A549 (cell line): ENCODE measurements at regions not wholly inside any gene's neighbourhood (a gene's known extent, or its start where the extent isn't known, plus 50 kb on each side); places are given as distances from the start of the nearest gene placed in this dataset.

Source experiments
- ATAC-seq, 2 experiments: fragments of 200-7000 bp in 1 of 2; fragments of >200 bp in 1 of 2; cut with Nextera tagmentation in 1 of 2; cut with Tn5 transposase in 1 of 2; 3 replicates each; pipeline versions ENCODE4 v1.8.0 to v1.9.1; 2018 to 2020; ENCODE audit warnings: mild to moderate bottlenecking in 1 of 2, moderate library complexity in 1 of 2
- CTCF ChIA-PET: fragments of 300-600 bp; sonication (Branson Sonifier 250); formaldehyde crosslinking; extraction: SDS; loops from one replicate; lab custom pipeline; 2021; ENCODE audit warnings: antibody characterized with exemption, inconsistent platforms; lab: Yijun Ruan, JAX
- POLR2A ChIA-PET: fragments of 350-600 bp; formaldehyde crosslinking; extraction: SDS; loops from one replicate; lab custom pipeline; 2021; ENCODE audit warnings: antibody characterized with exemption, inconsistent platforms; lab: Yijun Ruan, JAX
- DNase-seq, 2 experiments: peaks; one replicate each; pipeline versions ENCODE4 v3.0.0 to v3.0.0-alpha.2; 2011 to 2016; ENCODE audit warnings: low read depth in 1 of 2, low spot score in 1 of 2
- FAIRE-seq: peaks from 2 replicates; lab custom pipeline; 2011; peaks lifted over from hg19 to GRCh38; lab: Jason Lieb, UNC
- H3K27ac ChIP-seq, 2 experiments: fragments of >200 bp; sonication (Bioruptor Twin); formaldehyde crosslinking; 3 replicates each; pipeline ENCODE4 v1.5.1; 2016 to 2017
- H3K4me1 ChIP-seq: fragments of >200 bp; sonication (Bioruptor Twin); formaldehyde crosslinking; 3 replicates; pipeline ENCODE4 v1.6.1; 2016
- H3K4me2 ChIP-seq: fragments of >200 bp; sonication (Bioruptor Twin); formaldehyde crosslinking; 3 replicates; pipeline ENCODE4 v1.6.1; 2016
- H3K4me3 ChIP-seq: fragments of >200 bp; sonication (Bioruptor Twin); formaldehyde crosslinking; 3 replicates; pipeline ENCODE4 v1.5.1; 2016
- H3K9me3 ChIP-seq: fragments of >200 bp; sonication (Bioruptor Twin); formaldehyde crosslinking; 3 replicates; pipeline ENCODE4 v1.6.1; 2016
- CEBPB ChIP-seq, 2 experiments: fragments of >200 bp in 1 of 2; sonication (Bioruptor Twin) in 1 of 2; formaldehyde crosslinking in 1 of 2; IDR thresholded peaks; 2 replicates each; pipeline ENCODE4 v1.6.1; 2012 to 2016
- CHD2 ChIP-seq: fragments of 150-350 bp; IDR thresholded peaks from 2 replicates; pipeline ENCODE4 v1.6.1; 2014; ENCODE audit warnings: low read length; ENCODE audit not compliant: partially characterized antibody
- EHF ChIP-seq: fragments of 250-450 bp; sonication (Bioruptor Pico); IDR thresholded peaks from 2 replicates; pipeline ENCODE4 v1.5.0; 2020; ENCODE audit warnings: mild to moderate bottlenecking
- EP300 ChIP-seq, 2 experiments: fragments of >200 bp; sonication (Bioruptor Twin); formaldehyde crosslinking; IDR thresholded peaks; 2 replicates in 1 of 2; 3 replicates in 1 of 2; pipeline ENCODE4 v1.6.1; 2016 to 2017
- ESRRA ChIP-seq: fragments of 150-350 bp; IDR thresholded peaks from 2 replicates; pipeline ENCODE4 v1.6.1; 2014; ENCODE audit warnings: mild to moderate bottlenecking, low read length, borderline replicate concordance
- FOSL2 ChIP-seq, 2 experiments: fragments of 450-650 bp in 1 of 2; fragments of >200 bp in 1 of 2; sonication (Bioruptor Twin) in 1 of 2; formaldehyde crosslinking; IDR thresholded peaks; 2 replicates each; pipeline versions ENCODE4 v1.5.0 to v1.6.1; 2016 to 2020; ENCODE audit warnings: mild to moderate bottlenecking in 1 of 2, moderate library complexity in 1 of 2
- FOXS1 ChIP-seq: fragments of 250-450 bp; sonication (Bioruptor Pico); IDR thresholded peaks from 2 replicates; pipeline ENCODE4 v1.5.0; 2020; ENCODE audit warnings: mild to moderate bottlenecking, moderate library complexity
- GATA3 ChIP-seq: IDR thresholded peaks from 2 replicates; pipeline ENCODE4 v1.6.1; 2012; ENCODE audit warnings: borderline replicate concordance
- HDAC2 ChIP-seq: fragments of 200-600 bp; sonication (generic); IDR thresholded peaks from 2 replicates; pipeline ENCODE4 v1.6.1; 2016
- HEYL ChIP-seq: fragments of 250-450 bp; sonication (Bioruptor Pico); IDR thresholded peaks from 2 replicates; pipeline ENCODE4 v1.8.0; 2021; ENCODE audit warnings: mild to moderate bottlenecking, moderate library complexity
- KDM1A ChIP-seq: fragments of 200-600 bp; sonication (generic); IDR thresholded peaks from 2 replicates; pipeline ENCODE4 v1.6.1; 2016; ENCODE audit warnings: low read depth, mild to moderate bottlenecking
- NPAS2 ChIP-seq: fragments of 250-450 bp; sonication (Bioruptor Pico); IDR thresholded peaks from 2 replicates; pipeline ENCODE4 v1.8.0; 2022; ENCODE audit warnings: mild to moderate bottlenecking, moderate library complexity, borderline replicate concordance
- POLR2AphosphoS2 ChIP-seq: conservative IDR thresholded peaks from 2 replicates; pipeline ENCODE4 v1.6.1; 2012; ENCODE audit warnings: low read length, improper control_type of control experiment, inconsistent platforms
- RAD21 ChIP-seq, 2 experiments: fragments of >200 bp in 1 of 2; sonication (Bioruptor Twin) in 1 of 2; formaldehyde crosslinking in 1 of 2; IDR thresholded peaks in 1 of 2; conservative IDR thresholded peaks in 1 of 2; 2 replicates in 1 of 2; 3 replicates in 1 of 2; pipeline ENCODE4 v1.6.1; 2012 to 2018; ENCODE audit warnings: inconsistent platforms in 1 of 2
- RARB ChIP-seq: fragments of 250-450 bp; sonication (Bioruptor Pico); IDR thresholded peaks from 2 replicates; pipeline ENCODE4 v1.8.0; 2021; ENCODE audit warnings: mild to moderate bottlenecking, moderate library complexity
- RCOR1 ChIP-seq: fragments of 150-350 bp; IDR thresholded peaks from 2 replicates; pipeline ENCODE4 v1.6.1; 2014; ENCODE audit warnings: antibody characterized with exemption, low read length, low read depth
- RNF2 ChIP-seq: fragments of 200-600 bp; sonication (generic); IDR thresholded peaks from 2 replicates; pipeline ENCODE4 v1.6.1; 2016; ENCODE audit warnings: low read depth, mild to moderate bottlenecking, antibody characterized with exemption, moderate library complexity, borderline replicate concordance
- SMC3 ChIP-seq: fragments of >200 bp; sonication (Bioruptor Twin); formaldehyde crosslinking; IDR thresholded peaks from 3 replicates; pipeline ENCODE4 v1.6.1; 2018; ENCODE audit warnings: inconsistent platforms
- ZFP36 ChIP-seq: fragments of 450-650 bp; IDR thresholded peaks from 2 replicates; pipeline ENCODE4 v1.6.1; 2014; ENCODE audit warnings: borderline replicate concordance; ENCODE audit not compliant: partially characterized antibody
- WGBS: methylation state at CpG from one replicate; pipeline ENCODE4 v1.1.6; 2017; ENCODE audit errors: missing lambda C conversion rate; 5-methylcytosine and 5-hydroxymethylcytosine counted together
- TF ChIP-seq, protein P1 (sequence below): fragments of 450-650 bp; IDR thresholded peaks from 2 replicates; pipeline ENCODE4 v1.6.1; 2014; ENCODE audit warnings: antibody characterized with exemption
- TF ChIP-seq, protein P2 (sequence below): IDR thresholded peaks from 2 replicates; pipeline ENCODE4 v1.6.1; 2012
- TF ChIP-seq, protein P3 (sequence below): fragments of >200 bp; sonication (Bioruptor Twin); formaldehyde crosslinking; IDR thresholded peaks from 3 replicates; pipeline ENCODE4 v1.5.1; 2016

DNA sequence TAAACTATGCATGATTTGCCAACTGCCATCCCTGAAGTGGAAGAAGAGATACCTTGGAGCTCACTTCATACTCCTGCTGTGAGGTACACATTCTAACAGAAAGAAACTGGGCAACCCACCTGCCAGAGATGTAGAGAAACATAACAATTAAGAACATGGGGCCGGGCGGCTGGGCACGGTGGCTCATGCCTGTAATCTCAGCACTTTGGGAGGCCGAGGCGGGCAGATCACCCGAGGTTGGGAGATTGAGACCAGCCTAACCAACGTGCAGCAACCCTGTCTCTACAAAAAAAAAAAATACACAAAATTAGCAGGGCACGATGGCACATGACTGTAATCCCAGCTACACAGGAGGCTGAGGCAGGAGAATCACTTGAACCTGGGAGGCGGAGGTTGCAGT is 402.6 kb upstream of the ANKRD30A start:
- TF ChIP-seq CEBPB (IDR thresholded peaks at IDR 0.05) (no peak), ESRRA (no peak), HDAC2 (no peak), EP300 (IDR thresholded peaks at IDR 0.05) (no peak), KDM1A (no peak), POLR2AphosphoS2 (no peak)
- TF ChIP-seq, protein P1, sequence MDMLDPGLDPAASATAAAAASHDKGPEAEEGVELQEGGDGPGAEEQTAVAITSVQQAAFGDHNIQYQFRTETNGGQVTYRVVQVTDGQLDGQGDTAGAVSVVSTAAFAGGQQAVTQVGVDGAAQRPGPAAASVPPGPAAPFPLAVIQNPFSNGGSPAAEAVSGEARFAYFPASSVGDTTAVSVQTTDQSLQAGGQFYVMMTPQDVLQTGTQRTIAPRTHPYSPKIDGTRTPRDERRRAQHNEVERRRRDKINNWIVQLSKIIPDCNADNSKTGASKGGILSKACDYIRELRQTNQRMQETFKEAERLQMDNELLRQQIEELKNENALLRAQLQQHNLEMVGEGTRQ, result no peak
- ATAC-seq (no peak), DNase-seq (no peak), FAIRE-seq (no peak)
- Histone ChIP-seq H3K4me3 (no peak overlapping the region), H3K9me3 (peaks cover 3% of the 10 kb centered on the region; the same call in 1 of the 3 replicates), H3K4me2 (no peak overlapping the region), H3K4me1 (peaks cover 24% of the 10 kb centered on the region), H3K27ac (no peak overlapping the region)
- POLR2A ChIA-PET, result no interaction called here
- 78% methylated on average over 9 of the region's 9 CpGs for WGBS
- CTCF ChIA-PET, result interaction anchor here (3.8 kb wide), 1 partner anchor 1084 kb away, joined by 31 read pairs; no protein-coding TSS in a partner anchor

DNA sequence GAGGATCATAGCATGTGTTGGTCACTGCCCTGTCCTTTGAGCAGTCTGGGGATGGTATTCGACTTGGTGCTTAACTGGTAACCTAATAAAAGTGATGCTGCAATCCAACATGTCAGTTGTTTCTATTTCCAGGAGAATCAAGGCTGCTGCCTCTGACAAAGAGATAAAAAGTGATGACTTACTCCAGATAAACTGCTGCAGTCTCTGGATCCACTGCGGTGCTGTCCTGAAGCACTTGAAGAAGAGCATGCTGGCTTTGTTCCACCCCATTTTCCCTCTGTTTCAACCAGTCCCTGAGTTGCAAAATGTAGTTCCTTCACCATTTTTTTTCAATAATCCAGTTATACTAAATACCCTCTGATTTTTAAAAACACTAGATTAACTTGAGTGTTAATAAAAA is 403.5 kb upstream of the ANKRD30A start:
- Histone ChIP-seq H3K4me2 (no peak overlapping the region), H3K4me1 (peaks cover 24% of the 10 kb centered on the region), H3K4me3 (no peak overlapping the region), H3K27ac (0 out of 6 replicates have a peak overlapping the region, but pooled peaks of 1 of the 2 experiments have one; percentile 13), H3K9me3 (peaks cover 3% of the 10 kb centered on the region; the same call in 1 of the 3 replicates)
- ChIA-PET POLR2A (no interaction called here), CTCF (interaction anchor here (0.6 kb wide), 1 partner anchor 17 kb away, joined by 3 read pairs; no protein-coding TSS in a partner anchor)
- TF ChIP-seq EHF (CRISPR knock-in tag) (no peak), HEYL (CRISPR knock-in tag) (no peak), KDM1A (no peak), NPAS2 (CRISPR knock-in tag) (no peak), RNF2 (no peak), GATA3 (no peak), SMC3 (no peak), RAD21 (conservative IDR thresholded peaks at IDR 0.05 in 1 of 2, IDR thresholded peaks at IDR 0.05 in 1 of 2) (no peak), RCOR1 (no peak), ZFP36 (no peak), FOXS1 (CRISPR knock-in tag) (no peak)
- TF ChIP-seq, protein P2, sequence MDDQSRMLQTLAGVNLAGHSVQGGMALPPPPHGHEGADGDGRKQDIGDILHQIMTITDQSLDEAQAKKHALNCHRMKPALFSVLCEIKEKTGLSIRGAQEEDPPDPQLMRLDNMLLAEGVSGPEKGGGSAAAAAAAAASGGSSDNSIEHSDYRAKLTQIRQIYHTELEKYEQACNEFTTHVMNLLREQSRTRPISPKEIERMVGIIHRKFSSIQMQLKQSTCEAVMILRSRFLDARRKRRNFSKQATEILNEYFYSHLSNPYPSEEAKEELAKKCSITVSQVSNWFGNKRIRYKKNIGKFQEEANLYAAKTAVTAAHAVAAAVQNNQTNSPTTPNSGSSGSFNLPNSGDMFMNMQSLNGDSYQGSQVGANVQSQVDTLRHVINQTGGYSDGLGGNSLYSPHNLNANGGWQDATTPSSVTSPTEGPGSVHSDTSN, result no peak
- ATAC-seq (no peak), DNase-seq (no peak), FAIRE-seq (no peak)
- WGBS, result 36% methylated on average over 2 of the region's 2 CpGs

DNA sequence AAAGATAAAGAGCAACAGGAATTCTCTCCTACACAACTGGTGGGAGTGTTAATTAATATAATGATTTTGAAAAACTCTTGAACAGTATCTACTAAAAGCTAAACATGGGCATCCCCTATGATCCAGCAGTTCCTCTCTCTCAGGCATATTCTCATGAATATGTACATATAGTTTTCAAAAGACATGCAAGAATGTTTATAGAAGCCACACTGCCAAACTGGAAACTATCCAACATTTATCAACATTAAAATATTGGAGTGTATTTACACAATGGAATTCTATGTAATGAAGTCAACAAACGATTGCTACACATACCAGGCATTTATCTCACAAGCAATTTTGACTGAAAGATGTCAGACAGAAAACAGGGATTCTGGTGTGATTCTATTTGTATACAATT is 404.5 kb upstream of the ANKRD30A start:
- no peak overlapping the region for H3K27ac ChIP-seq
- no peak overlapping the region for H3K4me2 ChIP-seq
- TF ChIP-seq CHD2 (no peak), HDAC2 (no peak), EP300 (IDR thresholded peaks at IDR 0.05) (no peak), RNF2 (no peak), FOSL2 (IDR thresholded peaks at IDR 0.05) (no peak), FOSL2 (CRISPR knock-in tag; IDR thresholded peaks at IDR 0.05) (no peak), RARB (CRISPR knock-in tag) (no peak), CEBPB (IDR thresholded peaks at IDR 0.05) (no peak)
- TF ChIP-seq, protein P2, result no peak
- TF ChIP-seq, protein P3, sequence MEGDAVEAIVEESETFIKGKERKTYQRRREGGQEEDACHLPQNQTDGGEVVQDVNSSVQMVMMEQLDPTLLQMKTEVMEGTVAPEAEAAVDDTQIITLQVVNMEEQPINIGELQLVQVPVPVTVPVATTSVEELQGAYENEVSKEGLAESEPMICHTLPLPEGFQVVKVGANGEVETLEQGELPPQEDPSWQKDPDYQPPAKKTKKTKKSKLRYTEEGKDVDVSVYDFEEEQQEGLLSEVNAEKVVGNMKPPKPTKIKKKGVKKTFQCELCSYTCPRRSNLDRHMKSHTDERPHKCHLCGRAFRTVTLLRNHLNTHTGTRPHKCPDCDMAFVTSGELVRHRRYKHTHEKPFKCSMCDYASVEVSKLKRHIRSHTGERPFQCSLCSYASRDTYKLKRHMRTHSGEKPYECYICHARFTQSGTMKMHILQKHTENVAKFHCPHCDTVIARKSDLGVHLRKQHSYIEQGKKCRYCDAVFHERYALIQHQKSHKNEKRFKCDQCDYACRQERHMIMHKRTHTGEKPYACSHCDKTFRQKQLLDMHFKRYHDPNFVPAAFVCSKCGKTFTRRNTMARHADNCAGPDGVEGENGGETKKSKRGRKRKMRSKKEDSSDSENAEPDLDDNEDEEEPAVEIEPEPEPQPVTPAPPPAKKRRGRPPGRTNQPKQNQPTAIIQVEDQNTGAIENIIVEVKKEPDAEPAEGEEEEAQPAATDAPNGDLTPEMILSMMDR, result no peak
- DNase-seq (peak in 1 of 2 experiments; percentile 10), FAIRE-seq (no peak), ATAC-seq (no peak)
- H3K4me3 ChIP-seq, result no peak overlapping the region
- H3K9me3 ChIP-seq, result peaks cover 3% of the 10 kb centered on the region; the same call in 1 of the 3 replicates
- ChIA-PET POLR2A (no interaction called here), CTCF (no interaction called here)
- peaks cover 20% of the 10 kb centered on the region for H3K4me1 ChIP-seq
- WGBS, result 0% methylated on average over 1 of the region's 1 CpG
